OCI-LY1 (cell line): ENCODE measurements at regions not wholly inside any gene's neighbourhood (a gene's known extent, or its start where the extent isn't known, plus 50 kb on each side); places are given as distances from the start of the nearest gene placed in this dataset.

Experiments used
- H2AFZ ChIP-seq: fragments of 200-600 bp; sonication (generic), shearing (Covaris generic); 2 replicates; pipeline ENCODE4 v1.6.0; 2014; ENCODE audit warnings: antibody characterized with exemption, mild to moderate bottlenecking, low read length
- H3F3A ChIP-seq: fragments of 200-600 bp; sonication (generic), shearing (Covaris generic); 2 replicates; pipeline ENCODE4 v1.6.0; 2014; ENCODE audit warnings: mild to moderate bottlenecking, antibody characterized with exemption, low read length, moderate library complexity; ENCODE audit not compliant: insufficient read depth
- H3K27ac ChIP-seq: fragments of 200-600 bp; sonication (generic); 2 replicates; pipeline ENCODE4 v1.5.1; 2014; ENCODE audit warnings: low read length, mixed run types, mild to moderate bottlenecking, low read depth; ENCODE audit not compliant: poor library complexity, severe bottlenecking
- H3K27me3 ChIP-seq: fragments of 200-600 bp; sonication (generic); 2 replicates; pipeline ENCODE4 v1.6.0; 2014; ENCODE audit warnings: antibody characterized with exemption, mild to moderate bottlenecking, low read length, moderate library complexity; ENCODE audit not compliant: insufficient read depth
- H3K36me3 ChIP-seq: fragments of 200-600 bp; sonication (generic); 2 replicates; pipeline ENCODE4 v1.6.1; 2014; ENCODE audit warnings: mild to moderate bottlenecking, antibody characterized with exemption, low read length, moderate library complexity, mixed read lengths; ENCODE audit not compliant: insufficient read depth
- H3K4me1 ChIP-seq: fragments of 200-600 bp; sonication (generic); 2 replicates; pipeline ENCODE4 v1.5.1; 2014; ENCODE audit warnings: mild to moderate bottlenecking, low read length, moderate library complexity; ENCODE audit not compliant: insufficient read depth, severe bottlenecking
- H3K4me2 ChIP-seq: fragments of 200-600 bp; sonication (generic), shearing (Covaris generic); 2 replicates; pipeline ENCODE4 v1.6.1; 2014; ENCODE audit warnings: low read length
- H3K4me3 ChIP-seq: fragments of 200-600 bp; sonication (generic); 2 replicates; pipeline ENCODE4 v1.5.1; 2014; ENCODE audit warnings: low read length, low read depth, mild to moderate bottlenecking, mixed read lengths; ENCODE audit not compliant: poor library complexity, severe bottlenecking
- H3K79me2 ChIP-seq: fragments of 200-600 bp; shearing (Covaris generic); 2 replicates; pipeline ENCODE4 v1.6.1; 2016; ENCODE audit warnings: mixed run types, low read length, mixed read lengths; ENCODE audit not compliant: insufficient read depth
- H3K9ac ChIP-seq: fragments of 200-600 bp; sonication (generic), shearing (Covaris generic); 2 replicates; pipeline ENCODE4 v1.6.1; 2014; ENCODE audit warnings: mild to moderate bottlenecking, low read length, mixed read lengths
- H3K9me2 ChIP-seq: fragments of 200-600 bp; sonication (generic), shearing (Covaris generic); 2 replicates; pipeline ENCODE4 v1.6.1; 2014; ENCODE audit warnings: low read depth, mild to moderate bottlenecking, low read length, mixed read lengths
- H3K9me3 ChIP-seq: fragments of 200-600 bp; shearing (Covaris generic); 2 replicates; pipeline ENCODE4 v1.6.1; 2014; ENCODE audit warnings: low read length, mixed read lengths
- H4K20me1 ChIP-seq: fragments of 200-600 bp; sonication (generic), shearing (Covaris generic); 2 replicates; pipeline ENCODE4 v1.6.0; 2016; ENCODE audit warnings: mild to moderate bottlenecking, low read length; ENCODE audit not compliant: insufficient read depth
- EZH2 ChIP-seq: fragments of 200-600 bp; sonication (generic), shearing (Covaris generic); IDR thresholded peaks from 2 replicates; pipeline ENCODE4 v1.8.0; 2017; ENCODE audit warnings: borderline replicate concordance, mixed run types, mild to moderate bottlenecking, antibody characterized with exemption, low read length, moderate library complexity, mixed read lengths
- TF ChIP-seq, protein P1 (sequence below): fragments of 200-600 bp; sonication (generic), shearing (Covaris generic); IDR thresholded peaks from 2 replicates; pipeline ENCODE4 v1.5.1; 2017; ENCODE audit warnings: mild to moderate bottlenecking, antibody characterized with exemption, low read length, moderate library complexity, mixed read lengths

DNA sequence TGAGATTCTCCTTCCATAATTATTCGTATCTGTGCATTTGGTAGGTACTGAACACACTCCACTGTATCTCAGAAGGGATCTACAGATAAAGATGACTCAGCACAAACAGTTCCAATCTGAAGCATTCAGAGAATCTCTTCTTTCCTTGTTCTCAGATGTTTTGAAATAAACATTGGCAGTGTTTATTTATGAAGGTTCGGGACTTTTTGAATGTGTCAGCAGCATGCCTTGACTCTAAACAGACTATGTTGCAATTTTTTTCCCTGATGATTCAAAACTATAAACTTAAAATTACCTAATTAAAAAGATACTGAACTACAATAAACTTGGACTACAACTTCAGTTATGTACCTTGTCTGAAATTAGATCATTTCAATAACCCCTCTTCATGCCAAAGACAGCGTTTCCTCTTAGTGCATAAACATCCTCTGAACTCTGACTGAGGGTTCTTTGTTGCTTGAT is 612.9 kb upstream of the TBL1XR1 start:
- no peak overlapping the region for H2AFZ ChIP-seq
- no peaks in the 10 kb centered on the region for H4K20me1 ChIP-seq
- no peak overlapping the region for H3K27ac ChIP-seq
- TF ChIP-seq EZH2: no peak
- TF ChIP-seq, protein P1, sequence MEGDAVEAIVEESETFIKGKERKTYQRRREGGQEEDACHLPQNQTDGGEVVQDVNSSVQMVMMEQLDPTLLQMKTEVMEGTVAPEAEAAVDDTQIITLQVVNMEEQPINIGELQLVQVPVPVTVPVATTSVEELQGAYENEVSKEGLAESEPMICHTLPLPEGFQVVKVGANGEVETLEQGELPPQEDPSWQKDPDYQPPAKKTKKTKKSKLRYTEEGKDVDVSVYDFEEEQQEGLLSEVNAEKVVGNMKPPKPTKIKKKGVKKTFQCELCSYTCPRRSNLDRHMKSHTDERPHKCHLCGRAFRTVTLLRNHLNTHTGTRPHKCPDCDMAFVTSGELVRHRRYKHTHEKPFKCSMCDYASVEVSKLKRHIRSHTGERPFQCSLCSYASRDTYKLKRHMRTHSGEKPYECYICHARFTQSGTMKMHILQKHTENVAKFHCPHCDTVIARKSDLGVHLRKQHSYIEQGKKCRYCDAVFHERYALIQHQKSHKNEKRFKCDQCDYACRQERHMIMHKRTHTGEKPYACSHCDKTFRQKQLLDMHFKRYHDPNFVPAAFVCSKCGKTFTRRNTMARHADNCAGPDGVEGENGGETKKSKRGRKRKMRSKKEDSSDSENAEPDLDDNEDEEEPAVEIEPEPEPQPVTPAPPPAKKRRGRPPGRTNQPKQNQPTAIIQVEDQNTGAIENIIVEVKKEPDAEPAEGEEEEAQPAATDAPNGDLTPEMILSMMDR: no peak
- no peak overlapping the region for H3K9ac ChIP-seq
- no peak overlapping the region for H3K4me3 ChIP-seq
- H3K4me2 ChIP-seq: no peak overlapping the region
- H3K79me2 ChIP-seq: no peaks in the 10 kb centered on the region
- no peaks in the 10 kb centered on the region for H3K27me3 ChIP-seq
- no peaks in the 10 kb centered on the region for H3K4me1 ChIP-seq
- H3F3A ChIP-seq: no peaks in the 10 kb centered on the region
- H3K9me3 ChIP-seq: no peaks in the 10 kb centered on the region
- no peaks in the 10 kb centered on the region for H3K9me2 ChIP-seq
- H3K36me3 ChIP-seq: no peaks in the 10 kb centered on the region

DNA sequence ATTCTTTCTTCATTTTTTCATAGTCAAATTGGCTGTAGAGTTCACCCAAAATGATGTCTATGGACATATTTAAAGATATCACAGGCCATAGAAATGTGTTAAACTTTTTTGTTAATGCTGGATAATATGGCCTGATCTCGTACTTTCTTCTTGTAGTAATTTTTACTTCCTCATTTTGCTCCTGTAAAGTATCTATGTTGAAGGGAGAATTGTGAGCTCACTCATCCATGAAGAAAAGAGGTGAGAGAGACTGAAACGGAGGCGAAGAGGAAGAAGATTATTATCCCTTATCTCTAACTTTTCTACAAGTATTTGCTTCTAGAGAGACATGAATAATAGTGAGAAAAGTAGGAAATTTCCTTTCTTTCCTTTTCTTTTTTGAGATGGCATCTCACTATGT is 613.8 kb upstream of the TBL1XR1 start:
- Histone ChIP-seq H3K4me3 (no peak overlapping the region), H3K27ac (no peak overlapping the region), H3F3A (no peaks in the 10 kb centered on the region), H4K20me1 (no peaks in the 10 kb centered on the region), H3K27me3 (no peaks in the 10 kb centered on the region), H3K4me2 (no peak overlapping the region), H3K4me1 (no peaks in the 10 kb centered on the region), H3K9ac (no peak overlapping the region), H3K79me2 (no peaks in the 10 kb centered on the region), H2AFZ (no peak overlapping the region), H3K36me3 (no peaks in the 10 kb centered on the region), H3K9me2 (no peaks in the 10 kb centered on the region), H3K9me3 (no peaks in the 10 kb centered on the region)
- TF ChIP-seq, protein P1: no peak
- TF ChIP-seq EZH2: no peak

DNA sequence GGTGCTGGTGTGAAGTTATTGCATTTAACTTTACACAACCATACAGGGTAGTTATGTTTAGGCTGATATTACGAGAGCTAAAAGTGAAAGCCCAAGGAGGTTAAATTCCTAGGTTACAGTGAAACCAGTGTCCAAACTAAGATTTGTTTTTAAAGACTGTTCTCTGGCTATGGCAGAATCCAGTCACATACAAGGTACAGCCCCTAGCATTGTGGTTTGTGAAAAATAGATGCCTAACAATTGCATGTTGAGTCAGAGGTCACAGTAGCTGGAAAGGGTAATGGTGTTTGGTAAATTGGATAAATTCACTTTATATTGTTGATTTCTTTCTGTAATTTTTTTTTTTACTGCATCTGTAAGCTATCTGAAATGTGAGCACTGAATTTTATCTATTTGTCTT is 614.6 kb upstream of the TBL1XR1 start:
- Histone ChIP-seq H3K4me2 (no peak overlapping the region), H3K79me2 (no peaks in the 10 kb centered on the region), H3K36me3 (no peaks in the 10 kb centered on the region), H3K9me2 (no peaks in the 10 kb centered on the region), H3K27ac (no peak overlapping the region), H3K9ac (no peak overlapping the region), H3K27me3 (no peaks in the 10 kb centered on the region), H3K4me1 (no peaks in the 10 kb centered on the region), H3K4me3 (no peak overlapping the region), H4K20me1 (no peaks in the 10 kb centered on the region), H3F3A (no peaks in the 10 kb centered on the region), H3K9me3 (no peaks in the 10 kb centered on the region), H2AFZ (no peak overlapping the region)
- TF ChIP-seq, protein P1: no peak
